AG10803 (cell line): ENCODE measurements at regions not wholly inside any gene's neighbourhood (a gene's known extent, or its start where the extent isn't known, plus 50 kb on each side); places are given as distances from the start of the nearest gene placed in this dataset.

Source experiments
- DNase-seq: peaks from one replicate; pipeline ENCODE4 v3.0.0; 2010; ENCODE audit warnings: low read depth
- H3K4me3 ChIP-seq: 2 replicates; pipeline ENCODE4 v1.5.1; 2011; ENCODE audit warnings: mild to moderate bottlenecking, low read length, control low read depth
- CTCF ChIP-seq: conservative IDR thresholded peaks from 2 replicates; pipeline ENCODE4 v1.5.1; 2011; ENCODE audit warnings: mild to moderate bottlenecking, low read length, control low read depth, inconsistent platforms

DNA sequence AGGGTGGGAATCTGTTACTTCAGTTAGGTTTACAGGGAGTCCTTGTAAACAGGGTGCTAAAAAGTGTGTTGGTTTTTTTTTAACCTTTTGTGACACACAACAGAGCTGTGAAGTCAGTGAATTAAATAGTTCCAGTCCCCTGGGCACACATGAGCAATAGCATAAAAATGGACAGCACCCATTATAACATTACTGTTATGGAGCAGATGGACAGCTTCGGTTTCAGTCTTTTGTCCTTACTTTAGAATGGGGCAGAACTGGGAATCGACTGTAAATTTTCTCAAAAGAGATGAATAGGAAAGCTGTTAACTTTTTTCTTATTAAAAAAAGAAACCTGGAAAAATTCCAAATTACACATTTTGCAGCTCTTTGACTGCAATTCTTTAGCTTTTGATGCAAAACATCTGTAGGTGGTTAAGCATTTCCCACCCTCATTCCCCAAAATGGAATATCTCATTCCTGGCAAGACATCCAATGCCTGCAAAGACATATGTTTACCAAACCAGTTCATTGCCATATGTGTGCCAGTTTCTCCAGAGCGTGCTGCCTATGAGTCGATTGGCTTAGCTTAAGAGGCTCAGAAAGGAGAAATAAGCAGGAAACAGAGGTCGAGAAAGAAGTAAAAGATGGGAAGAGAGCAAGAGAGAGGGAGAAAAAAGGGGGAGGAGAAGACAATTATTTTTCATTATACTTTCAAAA is 212.3 kb upstream of the TMEM161B start:
- H3K4me3 ChIP-seq = no peak overlapping the region
- peak; percentile 46 for DNase-seq

GRCh38 chr5:88480245-88480644 is 211.6 kb upstream of the TMEM161B start:
- peak; percentile 8 for DNase-seq
- H3K4me3 ChIP-seq = no peak overlapping the region
- TF ChIP-seq CTCF = no peak

More for the DNA sequence above, 212.3 kb upstream of the TMEM161B start:
- TF ChIP-seq CTCF = no peak

- DNase-seq = no peak
- no peak overlapping the region for H3K4me3 ChIP-seq
- no peak for TF ChIP-seq CTCF
These were observed 205.9 kb upstream of the TMEM161B start for GRCh38 chr5:88474574-88474973.

DNA sequence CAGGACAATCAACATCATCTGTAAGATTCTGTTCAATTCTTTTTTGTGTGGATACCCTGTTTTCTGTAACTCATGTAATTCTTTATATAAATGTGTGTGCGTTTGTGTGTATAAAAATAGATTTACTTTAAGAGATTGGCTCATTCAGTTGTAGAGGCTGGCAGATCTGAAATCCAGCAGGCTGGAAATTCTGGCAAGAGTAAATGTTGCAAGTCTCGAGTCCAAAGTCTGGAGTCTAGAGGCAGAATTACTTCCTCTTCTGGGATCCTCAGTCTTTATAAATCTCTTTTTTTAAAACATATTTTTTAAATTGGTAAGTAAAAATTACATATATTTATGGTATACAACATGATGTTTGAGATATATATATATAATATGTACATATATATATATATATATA is 202.1 kb upstream of the TMEM161B start:
- H3K4me3 ChIP-seq = no peak overlapping the region
- DNase-seq = no peak
- no peak for TF ChIP-seq CTCF

GRCh38 chr5:88459971-88460370 is 191.3 kb upstream of the TMEM161B start:
- no peak for DNase-seq
- TF ChIP-seq CTCF = no peak

DNA sequence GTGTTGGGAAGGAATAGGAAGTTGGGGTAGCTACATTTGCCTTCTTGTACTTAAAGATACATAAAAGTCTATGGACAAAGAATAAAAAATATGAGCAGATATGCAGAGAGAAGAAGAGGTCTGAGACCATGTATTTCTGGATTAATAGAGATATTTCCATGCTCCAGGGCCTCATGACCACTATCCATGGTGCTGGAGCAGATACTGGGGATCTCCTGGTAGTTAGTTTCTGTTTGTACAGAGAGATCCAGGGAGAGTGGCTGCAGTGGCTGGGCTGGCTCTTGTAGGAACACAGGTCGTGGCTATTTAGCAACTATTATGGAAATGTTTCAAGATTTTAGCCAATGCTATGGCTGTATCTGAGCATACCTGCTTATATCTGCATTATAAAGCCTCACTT is 184.2 kb upstream of the TMEM161B start:
- no peak for TF ChIP-seq CTCF
- H3K4me3 ChIP-seq = no peak overlapping the region
- no peak for DNase-seq

More at GRCh38 chr5:88459971-88460370, 191.3 kb upstream of the TMEM161B start:
- H3K4me3 ChIP-seq = no peak overlapping the region

- no peak overlapping the region for H3K4me3 ChIP-seq
- TF ChIP-seq CTCF = no peak
- no peak for DNase-seq
These were observed 181.6 kb upstream of the TMEM161B start for GRCh38 chr5:88450239-88450638.
